ENCODE measurements at regions not wholly inside any gene's neighbourhood (a gene's known extent, or its start where the extent isn't known, plus 50 kb on each side); places are given as distances from the start of the nearest gene placed in this dataset.

- CTCF ChIA-PET = interaction anchor here (0.6 kb wide), 1 partner anchor 61 kb away, joined by 4 read pairs; no protein-coding TSS in a partner anchor
- H3K9me3 Mint-ChIP-seq = peaks cover 18% of the 10 kb centered on the region
- 0 out of 2 replicates have a peak, but pooled peaks cover 2% of the 10 kb centered on the region for H3K27me3 Mint-ChIP-seq (ENCODE audit: low read depth)
- H3K27ac Mint-ChIP-seq = no peak overlapping the region
- TF ChIP-seq ARID4B (CRISPR knock-in tag; IDR thresholded peaks at IDR 0.05; ENCODE audit: borderline replicate concordance) = no peak
- no peak for TF ChIP-seq NR2C2 (CRISPR knock-in tag; IDR thresholded peaks at IDR 0.05)
- TF ChIP-seq ETV6 (CRISPR knock-in tag; IDR thresholded peaks at IDR 0.05) = no peak
- no peak for TF ChIP-seq E2F5 (CRISPR knock-in tag; IDR thresholded peaks at IDR 0.05)
- no peak for TF ChIP-seq ZBTB21 (CRISPR knock-in tag; IDR thresholded peaks at IDR 0.05; ENCODE audit: borderline replicate concordance)
- no peak for TF ChIP-seq E2F4 (CRISPR knock-in tag; IDR thresholded peaks at IDR 0.05; ENCODE audit: borderline replicate concordance, low read depth)
- no peak for TF ChIP-seq ZNF121 (CRISPR knock-in tag; IDR thresholded peaks at IDR 0.05)
- TF ChIP-seq, protein P1, sequence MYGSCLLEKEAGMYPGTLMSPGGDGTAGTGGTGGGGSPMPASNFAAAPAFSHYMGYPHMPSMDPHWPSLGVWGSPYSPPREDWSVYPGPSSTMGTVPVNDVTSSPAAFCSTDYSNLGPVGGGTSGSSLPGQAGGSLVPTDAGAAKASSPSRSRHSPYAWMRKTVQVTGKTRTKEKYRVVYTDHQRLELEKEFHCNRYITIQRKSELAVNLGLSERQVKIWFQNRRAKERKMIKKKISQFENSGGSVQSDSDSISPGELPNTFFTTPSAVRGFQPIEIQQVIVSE (CRISPR knock-in tag; IDR thresholded peaks at IDR 0.05; ENCODE audit: borderline replicate concordance) = no peak
- TF ChIP-seq GRHL2 (CRISPR knock-in tag; IDR thresholded peaks at IDR 0.05; ENCODE audit: insufficient replicate concordance, severe bottlenecking) = no peak
- H3K36me3 Mint-ChIP-seq = no peaks in the 10 kb centered on the region
- no peak overlapping the region for H3K4me3 Mint-ChIP-seq
- H3K4me1 Mint-ChIP-seq = peaks cover 3% of the 10 kb centered on the region; the same call in 1 of the 2 replicates
- POLR2A ChIA-PET = no interaction called here
- ATAC-seq (no peak), DNase-seq (ENCODE audit: low spot score) (no peak)
Measured at GRCh38 chr9:109593612-109594011, 95.5 kb upstream of the PTPN3 start.

DNA sequence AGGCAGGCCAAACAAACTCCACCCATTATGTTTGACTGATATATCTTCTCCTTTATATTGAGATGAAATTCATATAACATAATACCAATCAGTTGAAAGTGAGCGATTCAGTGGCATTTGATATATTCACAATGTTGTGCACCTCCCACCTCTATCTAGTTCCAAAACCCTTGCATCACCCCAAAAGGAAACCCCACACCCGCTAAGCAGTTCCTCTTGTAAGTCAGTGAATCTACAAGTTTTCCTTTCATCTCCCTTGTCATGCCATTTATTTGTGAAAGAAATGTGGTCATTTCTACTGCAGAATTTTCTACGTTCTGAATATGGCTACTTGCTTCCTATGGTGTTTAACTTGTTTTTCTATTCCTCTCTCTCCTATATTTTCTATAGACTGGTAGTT lies 99.4 kb upstream of the PTPN3 start:
- ChIA-PET CTCF (no interaction called here), POLR2A (no interaction called here)
- Mint-ChIP-seq H3K4me3 (no peak overlapping the region), H3K27ac (no peak overlapping the region), H3K36me3 (no peaks in the 10 kb centered on the region), H3K4me1 (peaks cover 3% of the 10 kb centered on the region; the same call in 1 of the 2 replicates), H3K9me3 (no peaks in the 10 kb centered on the region; the same call in 1 of the 2 replicates), H3K27me3 (ENCODE audit: low read depth) (no peaks in the 10 kb centered on the region)
- ATAC-seq = no peak
- no peak for TF ChIP-seq OVOL2 (CRISPR knock-in tag; IDR thresholded peaks at IDR 0.05; ENCODE audit: borderline replicate concordance)
- TF ChIP-seq ZNF423 (CRISPR knock-in tag; IDR thresholded peaks at IDR 0.05) = no peak
- TF ChIP-seq ZNF425 (CRISPR knock-in tag; conservative IDR thresholded peaks at IDR 0.05) = no peak
- TF ChIP-seq KAT7 (CRISPR knock-in tag; IDR thresholded peaks at IDR 0.05; ENCODE audit: borderline replicate concordance) = no peak
- no peak for TF ChIP-seq RORB (CRISPR knock-in tag; IDR thresholded peaks at IDR 0.05)
- no peak for TF ChIP-seq ERG (CRISPR knock-in tag; IDR thresholded peaks at IDR 0.05)
- DNase-seq (ENCODE audit: low spot score) = no peak
